K562 (cell line): ENCODE measurements at regions not wholly inside any gene's neighbourhood (a gene's known extent, or its start where the extent isn't known, plus 50 kb on each side); places are given as distances from the start of the nearest gene placed in this dataset.

ENCODE experiments used
- ATAC-seq: fragments of 200-7000 bp; cut with Tn5 transposase; 3 replicates; pipeline ENCODE4 v1.9.1; 2020; ENCODE audit warnings: moderate library complexity
- BruUV-seq: library from RNA; stranded (reverse); fragments of 400-500 nt; replicated peaks from 2 replicates; lab custom pipeline; 2021; lab: Mats Ljungman, UMichigan
- CTCF ChIA-PET: fragments of 300-600 bp; formaldehyde crosslinking; extraction: SDS; loops from one replicate; lab custom pipeline; 2021; ENCODE audit warnings: low intra/inter-chr PET ratio; lab: Yijun Ruan, JAX
- POLR2A ChIA-PET: fragments of 300-600, 350-650 bp; sonication (Branson Sonifier 250); formaldehyde crosslinking; extraction: SDS; loops from one replicate; lab custom pipeline; 2021; ENCODE audit warnings: antibody characterized with exemption, inconsistent platforms; lab: Yijun Ruan, JAX
- DNase-seq, 4 experiments: peaks; one replicate each; pipeline versions ENCODE4 v3.0.0 to v3.0.0-alpha.2; 2011 to 2018; ENCODE audit warnings: low spot score in 3 of 4, mixed read lengths in 3 of 4; ENCODE audit errors: extremely low read depth in 1 of 4
- FAIRE-seq: peaks from 2 replicates; lab custom pipeline; 2011; peaks lifted over from hg19 to GRCh38; lab: Jason Lieb, UNC
- H2AFZ ChIP-seq: 2 replicates; pipeline ENCODE4 v1.6.0; 2011; ENCODE audit warnings: low read depth, low read length, control low read depth, inconsistent platforms
- H3K27ac ChIP-seq: fragments of 200-600 bp; 3 replicates; pipeline ENCODE4 v1.8.0; 2011; ENCODE audit warnings: low read depth, mild to moderate bottlenecking, control low read depth, inconsistent platforms, low read length, moderate library complexity, mixed read lengths; ENCODE audit errors: extremely low read depth
- H3K27me3 ChIP-seq, 2 experiments: fragments of 300-600 bp in 1 of 2; 2 replicates in 1 of 2; 3 replicates in 1 of 2; pipeline versions ENCODE4 v1.6.0 to v1.8.0; 2011; ENCODE audit warnings: inconsistent platforms in 2 of 2, low read length in 2 of 2, mild to moderate bottlenecking in 1 of 2, mixed read lengths in 1 of 2, moderate library complexity in 1 of 2; ENCODE audit not compliant: control insufficient read depth in 2 of 2, insufficient read depth in 2 of 2
- H3K36me3 ChIP-seq: fragments of 300-600 bp; 3 replicates; pipeline ENCODE4 v1.8.0; 2011; ENCODE audit warnings: mild to moderate bottlenecking, low read length, inconsistent platforms; ENCODE audit not compliant: control insufficient read depth, insufficient read depth
- H3K4me1 ChIP-seq, 2 experiments: fragments of 200-600 bp in 1 of 2; replicated peaks in 1 of 2; 2 replicates in 1 of 2; 3 replicates in 1 of 2; pipeline versions ENCODE4 v1.5.1 to v1.8.0; 2011; ENCODE audit warnings: inconsistent platforms in 2 of 2, low read length in 2 of 2, mild to moderate bottlenecking in 1 of 2, mixed read lengths in 1 of 2, moderate library complexity in 1 of 2; ENCODE audit not compliant: control insufficient read depth in 2 of 2, insufficient read depth in 2 of 2
- H3K4me2 ChIP-seq: 2 replicates; pipeline ENCODE4 v1.6.1; 2011; ENCODE audit warnings: low read length, control low read depth, inconsistent platforms, mixed read lengths; ENCODE audit not compliant: insufficient read depth
- H3K4me3 ChIP-seq: fragments of 200-600 bp; sonication (generic), shearing (Covaris generic); 2 replicates; pipeline ENCODE4 v1.5.1; 2016; ENCODE audit warnings: control low read depth, inconsistent platforms
- H3K79me2 ChIP-seq: fragments of 200-600 bp; 3 replicates; pipeline ENCODE4 v1.8.0; 2011; ENCODE audit warnings: low read length, inconsistent platforms; ENCODE audit not compliant: control insufficient read depth, insufficient read depth
- H3K9ac ChIP-seq, 2 experiments: 2 replicates each; pipeline versions ENCODE4 v1.6.0 to v1.6.1; 2011; ENCODE audit warnings: low read depth in 2 of 2, low read length in 2 of 2, control low read depth in 1 of 2, inconsistent platforms in 1 of 2, mild to moderate bottlenecking in 1 of 2, mixed read lengths in 1 of 2; ENCODE audit not compliant: insufficient read depth in 1 of 2
- H3K9me1 ChIP-seq: one replicate; pipeline ENCODE4 v1.6.0; 2011; ENCODE audit warnings: inconsistent platforms, mild to moderate bottlenecking, low read length, moderate library complexity; ENCODE audit not compliant: control insufficient read depth, insufficient read depth
- H3K9me3 ChIP-seq: replicated peaks from 2 replicates; pipeline ENCODE4 v1.5.1; 2011; ENCODE audit warnings: low read depth, low read length, inconsistent platforms; ENCODE audit not compliant: control insufficient read depth, insufficient read depth
- H4K20me1 ChIP-seq: replicated peaks from 2 replicates; pipeline ENCODE4 v1.6.1; 2011; ENCODE audit warnings: low read length, inconsistent platforms, mixed read lengths; ENCODE audit not compliant: control insufficient read depth, insufficient read depth
- CREB1 ChIP-seq, 2 experiments: sonication (generic) in 1 of 2; formaldehyde crosslinking in 1 of 2; IDR thresholded peaks; 2 replicates each; pipeline versions ENCODE4 v1.6.1 to v1.8.0; 2012 to 2022; ENCODE audit warnings: inconsistent platforms in 1 of 2, mild to moderate bottlenecking in 1 of 2, missing genetic modification reagents in 1 of 2, moderate library complexity in 1 of 2
- IRF1 ChIP-seq: sonication (generic); formaldehyde crosslinking; IDR thresholded peaks from 2 replicates; pipeline ENCODE4 v1.8.0; 2022; ENCODE audit warnings: missing genetic modification reagents, mild to moderate bottlenecking, borderline replicate concordance
- ZFP36 ChIP-seq: fragments of 150-350 bp; IDR thresholded peaks from 2 replicates; pipeline ENCODE4 v1.6.1; 2018; ENCODE audit warnings: low read length, low read depth; ENCODE audit not compliant: partially characterized antibody
- ZFPM2 ChIP-seq: fragments of 250-450 bp; sonication (Bioruptor Pico); IDR thresholded peaks from 2 replicates; pipeline ENCODE4 v1.5.1; 2022; ENCODE audit warnings: mild to moderate bottlenecking
- ZZZ3 ChIP-seq: fragments of 450-650 bp; IDR thresholded peaks from 2 replicates; pipeline ENCODE4 v1.6.1; 2016; ENCODE audit warnings: antibody characterized with exemption, mild to moderate bottlenecking, moderate library complexity
- WGBS: fragments of 100-300 bp; shearing (Covaris generic); methylation state at CpG from one replicate; pipeline ENCODE4 v1.1.6; 2016; ENCODE audit warnings: low coverage, mixed read lengths; ENCODE audit not compliant: insufficient coverage; ENCODE audit errors: missing lambda C conversion rate; 5-methylcytosine and 5-hydroxymethylcytosine counted together
- in situ Hi-C: fragments of 300-500 bp; cut with MboI; formaldehyde crosslinking; loops from 4 replicates; pipeline ENCODE4 v1.15.0; 2018; ENCODE audit warnings: inconsistent platforms, mixed read lengths
- intact Hi-C: fragments of 100-400 bp; cut with micrococcal nuclease; formaldehyde crosslinking; loops from 2 replicates; pipeline ENCODE4 v1.14.2; 2022

GRCh38 chr17:36864827-36865430, 72.3 kb upstream of the LHX1 start:
- intact Hi-C loops = no loop called here
- H3K27ac ChIP-seq = no peak overlapping the region
- no TSS peak for BruUV-seq
- no peak overlapping the region for H3K4me2 ChIP-seq
- ATAC-seq (no peak), FAIRE-seq (no peak), DNase-seq (no peak)
- H3K9ac ChIP-seq = no peak overlapping the region
- POLR2A ChIA-PET = interaction anchor here (0.6 to 0.8 kb wide), 2 partner anchors 58 to 112 kb away, joined by 3 read pairs; no protein-coding TSS in a partner anchor
- H3K4me1 ChIP-seq = peaks cover 11 to 15% of the 10 kb centered on the region in 2 experiments; a peak in 4 of 5 replicates
- no peaks in the 10 kb centered on the region for H3K79me2 ChIP-seq
- H3K9me3 ChIP-seq = no peaks in the 10 kb centered on the region
- peaks cover 10% of the 10 kb centered on the region; the same call in 1 of the 2 replicates for H4K20me1 ChIP-seq
- CTCF ChIA-PET = no interaction called here
- peaks cover 8% of the 10 kb centered on the region for H3K9me1 ChIP-seq
- no peaks in the 10 kb centered on the region for H3K36me3 ChIP-seq
- in situ Hi-C loops = no loop called here
- H2AFZ ChIP-seq = no peak overlapping the region
- 10% methylated on average over 11 of the region's 11 CpGs for WGBS
- H3K27me3 ChIP-seq = peaks cover 0 to 40% of the 10 kb centered on the region in 2 experiments; a peak in 4 of 5 replicates
- TF ChIP-seq ZFP36 (peak; percentile 58), ZFPM2 (CRISPR knock-in tag) (no peak), CREB1 (IDR thresholded peaks at IDR 0.05) (no peak), CREB1 (CRISPR knock-in tag; IDR thresholded peaks at IDR 0.05) (no peak), IRF1 (CRISPR knock-in tag) (no peak), ZZZ3 (no peak)
- H3K4me3 ChIP-seq = no peak overlapping the region
